HCT116 (cell line): ENCODE measurements at regions not wholly inside any gene's neighbourhood (a gene's known extent, or its start where the extent isn't known, plus 50 kb on each side); places are given as distances from the start of the nearest gene placed in this dataset.

Experiments
- CBX3 ChIP-seq: IDR thresholded peaks from 2 replicates; pipeline ENCODE4 v1.6.1; 2012; ENCODE audit warnings: low read depth
- ELF1 ChIP-seq: IDR thresholded peaks from 2 replicates; pipeline ENCODE4 v1.6.1; 2012; ENCODE audit warnings: low read depth, borderline replicate concordance
- EZH2 ChIP-seq: fragments of 200-600 bp; sonication (generic); IDR thresholded peaks from 2 replicates; pipeline ENCODE4 v1.6.1; 2017; ENCODE audit warnings: antibody characterized with exemption, mixed run types
- EZH2phosphoT487 ChIP-seq: fragments of 200-600 bp; IDR thresholded peaks from 2 replicates; pipeline ENCODE4 v1.6.1; 2018; ENCODE audit warnings: antibody characterized with exemption, borderline replicate concordance
- FOSL1 ChIP-seq: IDR thresholded peaks from 2 replicates; pipeline ENCODE4 v1.6.1; 2012; ENCODE audit warnings: low read depth
- JUND ChIP-seq: IDR thresholded peaks from 2 replicates; pipeline ENCODE4 v1.6.1; 2012
- POLR2A ChIP-seq: IDR thresholded peaks from 2 replicates; pipeline ENCODE4 v1.7.0; 2011; ENCODE audit warnings: borderline replicate concordance; ENCODE audit not compliant: insufficient read depth, insufficient read length; ENCODE audit errors: extremely low read depth
- POLR2AphosphoS5 ChIP-seq: IDR thresholded peaks from 2 replicates; pipeline ENCODE4 v1.6.1; 2011; ENCODE audit warnings: mild to moderate bottlenecking, low read depth, low read length, moderate library complexity
- SIN3A ChIP-seq: IDR thresholded peaks from 2 replicates; pipeline ENCODE4 v1.6.1; 2012; ENCODE audit warnings: low read depth
- YY1 ChIP-seq: IDR thresholded peaks from 2 replicates; pipeline ENCODE4 v1.6.1; 2011; ENCODE audit warnings: low read length, low read depth, moderate library complexity, mild to moderate bottlenecking; ENCODE audit not compliant: insufficient replicate concordance; ENCODE audit errors: extremely low read depth
- ZNF274 ChIP-seq: fragments of 200-500 bp; sonication (Bioruptor generic); IDR thresholded peaks from 2 replicates; pipeline ENCODE4 v1.6.1; 2014; ENCODE audit warnings: mild to moderate bottlenecking, low read depth, low read length, inconsistent platforms
- TF ChIP-seq, protein P1 (sequence below), 3 experiments: fragments of 200-600 bp in 1 of 3; sonication (generic) in 1 of 3; IDR thresholded peaks in 2 of 3; conservative IDR thresholded peaks in 1 of 3; 2 replicates each; pipeline ENCODE4 v1.5.1; 2012 to 2017; ENCODE audit warnings: low read depth in 2 of 3, low read length in 2 of 3, antibody characterized with exemption in 1 of 3, borderline replicate concordance in 1 of 3, control low read depth in 1 of 3, mild to moderate bottlenecking in 1 of 3, mixed read lengths in 1 of 3, mixed run types in 1 of 3, moderate library complexity in 1 of 3; ENCODE audit not compliant: insufficient read depth in 1 of 3
- TF ChIP-seq, protein P2 (sequence below): IDR thresholded peaks from 2 replicates; pipeline ENCODE4 v1.6.1; 2012

DNA sequence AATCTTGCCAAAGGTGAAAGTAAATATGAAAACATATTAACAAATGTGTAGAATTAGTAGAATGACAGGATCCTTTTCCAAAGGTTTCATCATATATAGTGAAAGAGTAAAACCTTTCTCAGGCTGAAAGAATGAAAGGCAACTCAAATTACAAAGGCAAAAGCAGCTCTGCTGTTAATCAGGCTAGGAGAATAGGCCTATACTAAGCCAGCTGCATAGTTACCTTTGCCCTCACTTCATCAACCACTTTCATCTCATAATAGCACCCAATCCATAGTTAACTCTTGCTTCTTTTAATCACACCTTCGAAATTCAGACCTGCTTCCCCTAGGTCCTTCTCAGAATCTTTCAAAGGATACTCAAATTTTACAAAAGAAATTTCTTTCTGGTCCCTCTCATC is 1167.6 kb upstream of the ATXN8OS start:
- TF ChIP-seq POLR2AphosphoS5 (no peak), POLR2A (no peak), EZH2phosphoT487 (no peak), YY1 (no peak), SIN3A (no peak), ELF1 (no peak), ZNF274 (no peak), EZH2 (no peak), JUND (no peak), FOSL1 (no peak), CBX3 (no peak)
- TF ChIP-seq, protein P1, sequence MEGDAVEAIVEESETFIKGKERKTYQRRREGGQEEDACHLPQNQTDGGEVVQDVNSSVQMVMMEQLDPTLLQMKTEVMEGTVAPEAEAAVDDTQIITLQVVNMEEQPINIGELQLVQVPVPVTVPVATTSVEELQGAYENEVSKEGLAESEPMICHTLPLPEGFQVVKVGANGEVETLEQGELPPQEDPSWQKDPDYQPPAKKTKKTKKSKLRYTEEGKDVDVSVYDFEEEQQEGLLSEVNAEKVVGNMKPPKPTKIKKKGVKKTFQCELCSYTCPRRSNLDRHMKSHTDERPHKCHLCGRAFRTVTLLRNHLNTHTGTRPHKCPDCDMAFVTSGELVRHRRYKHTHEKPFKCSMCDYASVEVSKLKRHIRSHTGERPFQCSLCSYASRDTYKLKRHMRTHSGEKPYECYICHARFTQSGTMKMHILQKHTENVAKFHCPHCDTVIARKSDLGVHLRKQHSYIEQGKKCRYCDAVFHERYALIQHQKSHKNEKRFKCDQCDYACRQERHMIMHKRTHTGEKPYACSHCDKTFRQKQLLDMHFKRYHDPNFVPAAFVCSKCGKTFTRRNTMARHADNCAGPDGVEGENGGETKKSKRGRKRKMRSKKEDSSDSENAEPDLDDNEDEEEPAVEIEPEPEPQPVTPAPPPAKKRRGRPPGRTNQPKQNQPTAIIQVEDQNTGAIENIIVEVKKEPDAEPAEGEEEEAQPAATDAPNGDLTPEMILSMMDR (IDR thresholded peaks at IDR 0.05 in 2 of 3, conservative IDR thresholded peaks at IDR 0.05 in 1 of 3; ENCODE audit: borderline replicate concordance in 1 of 3, insufficient read depth in 1 of 3, low read depth in 2 of 3, low read length in 2 of 3): no peak
- TF ChIP-seq, protein P2, sequence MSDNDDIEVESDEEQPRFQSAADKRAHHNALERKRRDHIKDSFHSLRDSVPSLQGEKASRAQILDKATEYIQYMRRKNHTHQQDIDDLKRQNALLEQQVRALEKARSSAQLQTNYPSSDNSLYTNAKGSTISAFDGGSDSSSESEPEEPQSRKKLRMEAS: no peak
